ENCODE measurements at regions not wholly inside any gene's neighbourhood (a gene's known extent, or its start where the extent isn't known, plus 50 kb on each side); places are given as distances from the start of the nearest gene placed in this dataset.

- no peak for TF ChIP-seq CTCF (CRISPR knock-in tag; IDR thresholded peaks at IDR 0.05)
- no peak for TF ChIP-seq SYNCRIP (IDR thresholded peaks at IDR 0.05; ENCODE audit: insufficient read depth, low read depth, low read length)
Observed at GRCh38 chr2:215671244-215671643, 235.4 kb upstream of the FN1 start (continued).

GRCh38 chr2:215670396-215670795 is 234.5 kb upstream of the FN1 start:
- intact Hi-C loops (cut with micrococcal nuclease; ENCODE audit: unreplicated experiment), result no loop called here
- whole genome bisulfite sequencing (ENCODE audit: low lambda C conversion rate), result 95% methylated on average over 4 of the region's 4 CpGs

More at GRCh38 chr2:215670396-215670795, 234.5 kb upstream of the FN1 start:
- BruUV-seq (replicated peaks), result no TSS peak
- Histone ChIP-seq H3K27ac (ENCODE audit: extremely low read length, insufficient read depth, low read length) (no peak overlapping the region), H3K79me2 (ENCODE audit: insufficient read depth, low read length) (no peaks in the 10 kb centered on the region), H3K9me3 (ENCODE audit: low read length) (no peaks in the 10 kb centered on the region), H4K20me1 (ENCODE audit: insufficient read depth, low read length) (no peaks in the 10 kb centered on the region), H3K4me3 (replicated peaks in 1 of 3; ENCODE audit: insufficient read depth in 1 of 3, low read depth in 2 of 3, low read length in 3 of 3) (no peak overlapping the region), H3K4me2 (ENCODE audit: low read depth, low read length) (no peak overlapping the region), H3K9ac (ENCODE audit: insufficient read depth, low read depth, low read length) (no peak overlapping the region), H3K27me3 (ENCODE audit: control insufficient read depth in 1 of 2, insufficient read depth in 2 of 2, low read length in 2 of 2) (no peaks in the 10 kb centered on the region), H2AFZ (ENCODE audit: low read length) (no peak overlapping the region), H3K4me1 (ENCODE audit: insufficient read depth, low read length) (peaks cover 28% of the 10 kb centered on the region), H3K36me3 (replicated peaks in 1 of 2; ENCODE audit: control insufficient read depth in 1 of 2, insufficient read depth in 2 of 2, low read length in 2 of 2) (no peaks in the 10 kb centered on the region)
- CTCF ChIA-PET (ENCODE audit: low intra/inter-chr PET ratio, low total read pairs), result no interaction called here
- FAIRE-seq (no peak), DNase-seq (ENCODE audit: low spot score) (no peak), ATAC-seq (no peak)
- TF ChIP-seq MAFF (IDR thresholded peaks at IDR 0.05; ENCODE audit: low read depth, low read length) (peak; percentile 50), NCOA2 (CRISPR knock-in tag; IDR thresholded peaks at IDR 0.05) (no peak), ZBTB44 (CRISPR knock-in tag; IDR thresholded peaks at IDR 0.05) (no peak), KDM6A (CRISPR knock-in tag; IDR thresholded peaks at IDR 0.05; ENCODE audit: low read depth) (no peak), ZNF260 (CRISPR knock-in tag; IDR thresholded peaks at IDR 0.05; ENCODE audit: borderline replicate concordance, low read depth) (no peak), MTF1 (CRISPR knock-in tag; IDR thresholded peaks at IDR 0.05) (no peak), HES4 (CRISPR knock-in tag; IDR thresholded peaks at IDR 0.05; ENCODE audit: borderline replicate concordance) (no peak), MAFK (conservative IDR thresholded peaks at IDR 0.05 in 1 of 2, IDR thresholded peaks at IDR 0.05 in 1 of 2; ENCODE audit: low read length in 2 of 2) (peak; percentile 61 to 63)
- POLR2A ChIA-PET, result no interaction called here
- in situ Hi-C loops (cut with HindIII; ENCODE audit: extremely low pct_ligation_motif_present, low pct_unique_long_range_greater_than_20kb), result no loop called here

All from HepG2 (cell line).